ENCODE measurements at regions not wholly inside any gene's neighbourhood (a gene's known extent, or its start where the extent isn't known, plus 50 kb on each side); places are given as distances from the start of the nearest gene placed in this dataset.

DNA sequence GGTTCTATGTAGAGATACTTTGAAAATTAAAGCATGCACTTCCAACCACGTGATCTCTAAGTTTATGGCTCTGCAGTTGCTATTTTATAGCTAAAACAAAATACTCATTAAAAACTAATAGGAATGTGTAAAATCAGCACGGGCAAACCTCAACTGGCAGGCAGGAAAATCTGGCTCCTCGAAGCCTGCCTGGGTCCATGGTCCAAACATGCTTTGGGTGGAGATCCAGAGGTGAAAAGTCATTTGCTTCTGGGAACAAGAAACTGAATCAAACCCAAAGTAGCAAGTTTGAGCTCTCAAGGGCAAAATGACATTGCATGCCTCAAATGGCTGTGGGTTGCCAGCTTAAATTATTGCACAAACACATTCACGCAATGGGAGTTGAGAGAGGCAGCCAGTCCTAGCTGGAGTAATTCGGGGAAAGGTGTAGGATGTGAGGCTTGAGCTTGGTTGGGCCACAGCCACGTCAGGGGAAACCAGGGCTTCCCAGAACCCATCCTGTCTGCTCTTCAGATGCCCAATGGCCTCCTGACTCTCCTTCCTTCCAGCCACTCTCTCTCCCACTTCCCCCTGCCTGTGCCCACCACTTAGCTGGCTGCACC lies 75.2 kb upstream of the LCLAT1 start:
- no peak for DNase-seq

DNA sequence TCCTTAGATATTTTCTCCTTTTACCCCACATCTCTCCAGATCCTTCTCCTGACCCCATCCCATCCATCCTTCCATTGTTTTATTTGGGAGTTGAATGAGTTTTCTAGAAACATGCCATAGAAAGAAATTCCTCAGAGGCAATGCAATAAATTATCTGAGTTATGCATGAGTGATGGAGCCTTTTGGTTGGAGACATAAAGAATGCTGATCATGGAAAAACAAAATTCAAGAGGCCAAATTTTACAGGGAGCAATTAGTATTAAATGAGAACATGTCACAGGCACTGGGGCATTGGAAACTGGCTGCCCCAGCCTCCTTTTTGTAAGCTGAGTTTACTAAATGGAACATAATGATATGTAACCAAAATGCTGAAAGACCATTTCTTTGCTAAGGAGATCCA lies 74.2 kb upstream of the LCLAT1 start:
- DNase-seq, result no peak

DNA sequence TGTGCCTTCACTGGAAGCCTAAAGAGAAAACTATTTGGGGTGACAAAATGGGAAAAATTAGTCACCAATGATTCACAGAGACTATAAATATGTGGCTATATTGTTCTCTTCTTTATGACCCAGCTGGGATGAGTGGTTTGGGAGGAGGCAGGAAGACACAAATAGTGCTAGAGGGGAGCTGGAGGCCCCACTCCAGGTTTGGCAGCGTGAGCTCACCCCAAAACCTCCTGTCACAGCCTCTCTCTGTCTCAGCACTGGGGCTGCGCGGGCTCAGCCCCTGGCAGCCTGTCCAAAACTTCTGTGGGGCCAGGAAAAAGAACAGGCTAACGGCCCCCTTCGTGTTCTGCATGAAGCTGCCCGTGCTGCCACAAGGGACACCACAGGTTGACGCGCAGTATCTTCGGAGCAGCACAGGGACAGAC lies 73.2 kb upstream of the LCLAT1 start:
- no peak for DNase-seq

DNA sequence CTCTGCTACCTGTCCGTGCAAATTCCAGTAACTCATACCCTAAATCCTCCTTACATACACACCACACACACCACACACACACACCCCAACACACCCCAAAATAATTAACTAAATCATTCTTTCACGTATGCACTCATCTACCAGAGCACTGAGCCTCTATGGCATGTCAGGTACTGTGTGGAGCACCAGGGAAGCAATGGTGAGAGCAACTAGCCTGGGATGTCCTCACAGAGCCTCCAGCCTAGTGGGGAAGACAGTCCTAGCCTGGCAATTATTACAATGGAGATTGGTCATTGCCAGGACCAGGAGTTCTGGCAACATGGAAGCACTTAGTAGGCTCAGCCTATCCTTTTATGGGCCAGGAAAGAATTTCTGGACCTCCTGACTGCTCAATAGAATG lies 72.7 kb upstream of the LCLAT1 start:
- DNase-seq, result no peak

DNA sequence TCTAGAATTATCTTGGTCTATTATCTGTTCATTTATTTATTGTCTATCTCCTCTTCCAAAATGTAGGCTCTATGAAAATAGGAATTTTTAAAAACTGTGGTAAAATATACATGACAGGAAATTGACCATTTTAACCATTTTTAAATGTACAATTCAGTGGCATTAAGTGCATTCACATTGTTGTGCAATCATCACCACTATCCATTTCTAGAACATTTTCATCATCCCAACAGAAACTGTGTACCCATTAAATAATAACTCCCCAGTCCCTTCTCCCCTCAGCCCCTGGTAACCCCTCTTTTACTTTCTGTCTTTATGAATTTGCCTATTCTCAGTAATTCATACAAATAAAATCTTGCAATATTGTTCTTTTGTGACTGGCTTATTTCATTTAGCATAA lies 71.1 kb upstream of the LCLAT1 start:
- no peak for DNase-seq

DNA sequence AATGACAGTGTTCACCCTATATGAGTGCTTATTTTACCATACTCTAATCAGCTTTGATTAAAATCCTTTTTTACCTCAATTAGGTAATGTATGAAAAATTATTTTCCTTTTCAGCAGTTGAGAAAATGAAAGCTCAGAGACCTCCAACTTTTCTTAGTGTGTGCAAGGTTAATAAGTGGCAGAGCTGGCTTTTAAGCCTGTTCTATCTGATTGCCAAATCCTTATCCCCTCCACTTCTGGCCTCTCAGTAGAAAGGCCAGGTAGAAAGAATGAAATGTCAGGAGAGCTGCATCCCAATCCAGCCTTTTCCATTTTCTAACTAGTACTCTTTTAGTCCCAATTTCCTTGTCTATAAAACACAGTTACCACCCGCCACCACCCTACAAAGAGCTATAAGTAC lies 67.6 kb upstream of the LCLAT1 start:
- no peak for DNase-seq

DNA sequence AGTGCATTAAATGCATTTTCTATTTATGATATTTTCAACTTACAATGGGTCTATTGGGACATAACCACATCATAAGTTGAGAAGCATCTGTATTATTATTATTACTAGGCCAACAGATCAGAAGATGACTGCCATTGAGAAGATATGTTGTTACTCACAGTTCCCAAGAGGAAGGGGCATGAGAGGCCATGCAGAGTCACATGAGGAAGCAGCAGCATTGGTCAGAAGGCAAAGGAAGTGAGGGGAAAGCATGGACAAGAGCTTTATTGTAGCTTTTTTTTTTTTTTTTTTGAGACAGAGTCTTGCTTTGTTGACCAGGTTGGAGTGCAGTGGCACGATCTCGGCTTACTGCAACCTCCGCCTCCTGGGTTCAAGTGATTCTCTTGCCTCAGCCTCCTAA lies 66.2 kb upstream of the LCLAT1 start:
- no peak for DNase-seq

DNA sequence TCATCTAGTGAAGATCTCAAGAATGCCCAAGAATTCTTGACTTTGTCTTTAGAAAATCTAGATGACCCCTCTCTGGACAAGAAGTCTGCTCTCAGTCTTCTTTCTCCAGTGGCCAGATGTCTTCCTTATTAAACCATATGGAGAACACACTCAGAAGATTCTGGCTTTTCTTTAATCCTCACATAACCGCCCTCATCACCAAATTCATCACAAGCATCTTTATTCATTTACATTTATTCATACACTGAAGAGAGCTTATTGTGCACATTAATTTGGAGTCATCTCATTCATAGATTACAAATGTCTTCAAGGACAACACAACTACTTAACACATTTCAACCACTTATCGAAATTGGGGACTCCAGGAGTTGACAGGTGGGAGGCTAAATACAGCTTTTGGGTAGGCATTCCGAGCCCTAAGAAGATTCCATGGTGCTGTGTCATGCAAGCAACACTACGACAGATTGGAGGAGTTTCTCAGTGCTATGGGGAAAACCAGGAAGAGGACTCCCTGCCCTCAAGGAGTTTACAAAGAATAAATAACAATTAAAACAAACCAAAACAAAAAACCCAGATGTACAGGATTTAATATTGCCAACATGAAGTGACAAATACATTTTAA lies 64.8 kb upstream of the LCLAT1 start:
- no peak for DNase-seq

DNA sequence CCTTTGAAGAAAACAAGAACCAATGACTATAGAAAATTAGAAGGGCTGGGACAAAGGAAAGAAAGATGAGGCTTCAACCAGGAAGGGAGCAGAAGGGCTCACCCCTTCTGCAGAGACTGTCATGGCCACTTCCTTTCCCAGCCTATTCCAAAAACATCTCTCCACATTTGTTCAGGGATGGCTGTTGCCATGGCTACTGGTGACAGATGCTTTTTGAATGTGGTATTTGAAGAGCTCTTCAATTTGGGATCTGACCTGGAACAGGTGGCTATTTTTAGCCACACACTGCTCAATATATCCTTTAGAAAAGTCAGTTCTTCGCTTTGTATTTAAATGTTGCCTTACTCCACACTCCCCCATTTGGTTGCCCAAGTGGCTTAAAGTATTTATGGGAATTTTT lies 64.1 kb upstream of the LCLAT1 start:
- DNase-seq, result no peak

DNA sequence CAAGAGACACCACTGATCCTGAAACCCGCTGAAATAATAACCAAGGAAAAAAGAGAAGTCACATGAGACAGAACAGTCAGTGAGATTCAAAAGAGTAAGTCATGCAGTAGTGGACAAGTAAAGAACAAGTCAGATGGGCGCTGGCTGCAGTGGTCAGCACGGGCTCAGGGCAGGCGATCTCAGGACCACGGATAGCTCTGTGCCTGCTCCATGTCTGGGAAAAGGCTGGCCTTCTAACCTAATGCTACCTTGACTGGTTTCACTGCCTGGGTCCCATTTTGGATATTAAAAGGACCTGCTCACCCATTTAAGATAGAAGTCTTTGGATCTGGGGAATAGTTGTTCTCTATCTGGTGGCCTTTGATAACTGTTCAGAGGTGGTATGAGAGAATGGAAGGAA lies 61.7 kb upstream of the LCLAT1 start:
- DNase-seq, result no peak

DNA sequence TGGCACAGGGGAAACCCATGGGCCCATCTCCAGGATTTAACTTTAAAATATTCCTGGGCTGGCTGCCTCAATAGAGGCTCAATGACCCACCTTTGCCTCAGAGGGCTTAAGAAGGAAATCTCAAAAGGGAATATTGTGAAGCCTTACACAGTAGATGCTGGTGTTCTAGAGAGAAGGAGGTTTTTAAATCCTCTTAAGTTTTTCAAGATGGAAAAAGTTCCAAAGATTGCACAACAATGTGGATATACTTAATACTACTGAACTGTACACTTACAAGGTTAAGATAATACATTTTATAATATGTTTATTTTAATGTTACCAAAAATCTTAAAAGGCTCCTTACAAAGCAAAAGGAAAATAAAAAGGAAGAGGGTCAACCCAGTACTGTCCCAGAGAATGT lies 54.9 kb upstream of the LCLAT1 start:
- DNase-seq, result no peak

DNA sequence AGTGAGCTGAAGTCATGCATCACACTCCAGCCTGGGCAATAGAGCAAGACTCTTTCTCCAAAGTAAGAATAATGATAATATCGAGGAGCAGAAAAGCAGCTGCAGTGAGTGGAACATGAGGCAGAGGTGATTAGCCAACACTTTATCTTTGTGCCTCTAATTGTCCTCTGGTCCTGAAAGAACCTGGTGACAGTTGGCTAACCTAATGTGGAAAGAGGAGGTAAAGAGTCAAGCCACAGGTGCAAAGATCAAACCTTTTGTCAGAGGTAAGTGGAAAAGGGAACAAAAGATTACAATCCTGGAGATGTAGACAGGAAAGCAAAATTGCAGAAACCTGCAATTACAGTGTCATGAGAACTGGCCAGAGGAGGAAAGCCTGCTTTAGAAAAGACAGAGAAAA lies 53.5 kb upstream of the LCLAT1 start:
- DNase-seq, result no peak

DNA sequence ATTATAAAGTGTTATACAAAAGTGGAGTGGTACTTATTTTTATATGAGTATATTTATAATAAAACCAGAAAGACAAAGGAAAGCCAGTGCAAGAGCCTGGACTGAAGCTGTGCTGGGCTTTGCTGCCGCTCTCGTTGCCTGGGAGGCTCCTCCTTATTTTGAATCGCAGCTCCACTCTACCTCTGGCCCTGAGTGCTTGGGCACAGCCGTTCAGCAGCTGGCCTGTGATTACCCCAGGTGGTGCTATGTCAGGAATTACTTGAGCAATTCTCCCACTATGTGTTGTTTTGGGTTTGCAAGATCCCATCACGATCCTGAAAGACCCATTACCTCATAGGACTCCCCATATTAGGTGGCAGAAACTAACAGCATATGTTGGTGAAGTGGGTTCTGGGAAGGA lies 53.0 kb upstream of the LCLAT1 start:
- no peak for DNase-seq

DNA sequence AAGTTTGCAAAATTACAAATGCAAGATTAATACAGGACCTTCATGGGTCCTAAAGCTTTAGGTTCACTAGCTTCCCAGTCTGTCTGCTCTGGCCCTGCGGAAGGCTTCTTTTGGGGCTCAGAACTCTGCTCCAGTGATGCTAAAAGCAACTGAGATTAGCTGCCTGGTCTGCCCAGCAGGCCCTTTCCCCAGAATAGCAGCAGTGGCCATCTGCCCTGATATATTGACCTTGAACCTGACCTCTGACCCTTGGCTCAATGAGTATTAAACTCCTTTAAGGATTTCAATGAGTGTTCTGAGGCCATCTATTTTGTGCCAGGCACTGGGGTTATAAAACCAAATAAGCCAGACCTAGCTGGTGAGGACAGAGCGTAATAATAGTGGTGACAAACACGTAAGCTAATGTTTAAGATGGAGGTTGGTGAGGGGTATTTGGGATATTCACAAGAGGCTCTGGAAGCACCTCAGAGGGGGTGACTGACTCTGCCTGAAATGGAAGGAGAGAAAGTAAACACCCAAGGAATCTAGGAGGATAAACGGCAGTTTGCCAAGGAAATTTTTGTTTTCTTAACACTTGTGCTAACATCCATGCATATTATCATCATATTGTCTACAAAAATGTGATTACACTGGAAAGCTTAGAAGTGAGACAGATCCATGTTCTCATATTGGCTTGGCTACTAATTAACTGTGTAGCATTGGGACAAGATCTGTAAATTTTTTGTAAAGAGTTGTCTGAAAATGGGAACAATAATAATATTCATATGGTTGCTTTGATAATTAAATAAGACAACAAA lies 50.4 kb upstream of the LCLAT1 start:
- no peak for DNase-seq

Data from activated T-cell treated with anti-CD3 and anti-CD28 coated beads, Interleukin-2, amount 50 U/mL, for 1 hour (primary cell).